ENCODE measurements at regions not wholly inside any gene's neighbourhood (a gene's known extent, or its start where the extent isn't known, plus 50 kb on each side); places are given as distances from the start of the nearest gene placed in this dataset.
"Not testable (repeated sequence)": the region's sequence is repeated elsewhere in the genome, so short reads cannot be mapped to it uniquely, and the experiment has no call there.

GRCh38 chr14:37709419-37710195 is 114.2 kb downstream of the TTC6 start:
- Histone ChIP-seq H3K9me3 (no peaks in the 10 kb centered on the region), H3K4me1 (no peaks in the 10 kb centered on the region), H3K27ac (no peak overlapping the region), H3K4me3 (no peak overlapping the region), H3K27me3 (no peaks in the 10 kb centered on the region), H3K36me3 (no peaks in the 10 kb centered on the region)
- peak in 1 of 3 experiments; percentile 21 for TF ChIP-seq CTCF (IDR thresholded peaks at IDR 0.05)
- DNase-seq (ENCODE audit: low spot score in 2 of 2): no peak
- intact Hi-C loops (cut with DNase I): loop anchor here (1.0 kb wide), 1 partner anchor 165 kb away; no protein-coding TSS in a partner anchor

- Histone ChIP-seq H3K4me1 (no peaks in the 10 kb centered on the region), H3K27me3 (no peaks in the 10 kb centered on the region), H3K9me3 (no peaks in the 10 kb centered on the region), H3K36me3 (no peaks in the 10 kb centered on the region), H3K27ac (no peak overlapping the region), H3K4me3 (no peak overlapping the region)
- DNase-seq (ENCODE audit: low spot score in 2 of 2): no peak
- no peak for TF ChIP-seq CTCF (IDR thresholded peaks at IDR 0.05)
- intact Hi-C loops (cut with DNase I): no loop called here
These were observed 116.0 kb downstream of the TTC6 start for GRCh38 chr14:37711356-37711830.

GRCh38 chr14:37711831-37712475 is 116.5 kb downstream of the TTC6 start:
- DNase-seq (ENCODE audit: low spot score in 2 of 2): no peak
- H3K4me3 ChIP-seq: no peak overlapping the region
- H3K9me3 ChIP-seq: no peaks in the 10 kb centered on the region
- no peaks in the 10 kb centered on the region for H3K4me1 ChIP-seq
- no peak overlapping the region for H3K27ac ChIP-seq
- no peaks in the 10 kb centered on the region for H3K36me3 ChIP-seq
- TF ChIP-seq CTCF (IDR thresholded peaks at IDR 0.05): no peak
- H3K27me3 ChIP-seq: no peaks in the 10 kb centered on the region
- intact Hi-C loops (cut with DNase I): no loop called here

- DNase-seq (ENCODE audit: low spot score in 2 of 2); H3K4me1 ChIP-seq; H3K36me3 ChIP-seq; H3K27me3 ChIP-seq; H3K4me3 ChIP-seq; H3K9me3 ChIP-seq; H3K27ac ChIP-seq; intact Hi-C loops (cut with DNase I): not testable (repeated sequence)
These were observed 117.0 kb downstream of the TTC6 start for GRCh38 chr14:37712476-37712860.

- Histone ChIP-seq H3K4me3 (no peak overlapping the region), H3K27me3 (no peaks in the 10 kb centered on the region), H3K27ac (no peak overlapping the region), H3K36me3 (no peaks in the 10 kb centered on the region), H3K9me3 (no peaks in the 10 kb centered on the region), H3K4me1 (no peaks in the 10 kb centered on the region)
- intact Hi-C loops (cut with DNase I): no loop called here
- TF ChIP-seq CTCF (IDR thresholded peaks at IDR 0.05): no peak
- no peak for DNase-seq (ENCODE audit: low spot score in 2 of 2)
These were observed 117.6 kb downstream of the TTC6 start for GRCh38 chr14:37712976-37713431.

GRCh38 chr14:37720131-37720530 is 124.7 kb downstream of the TTC6 start:
- intact Hi-C loops (cut with DNase I): no loop called here
- no peak for TF ChIP-seq CTCF (IDR thresholded peaks at IDR 0.05)

More at GRCh38 chr14:37720131-37720530, 124.7 kb downstream of the TTC6 start:
- no peaks in the 10 kb centered on the region for H3K36me3 ChIP-seq
- no peaks in the 10 kb centered on the region for H3K27me3 ChIP-seq
- no peaks in the 10 kb centered on the region for H3K4me1 ChIP-seq
- no peak overlapping the region for H3K27ac ChIP-seq
- no peaks in the 10 kb centered on the region for H3K9me3 ChIP-seq
- no peak for DNase-seq (ENCODE audit: low spot score in 2 of 2)
- no peak overlapping the region for H3K4me3 ChIP-seq
